GM13976 (cell line): ENCODE measurements at regions not wholly inside any gene's neighbourhood (a gene's known extent, or its start where the extent isn't known, plus 50 kb on each side); places are given as distances from the start of the nearest gene placed in this dataset.

Source experiments
- DNase-seq: peaks from one replicate; pipeline ENCODE4 v3.0.0; 2012; ENCODE audit warnings: low spot score
- in situ Hi-C: fragments of 300-500 bp; cut with MboI; formaldehyde crosslinking; loops from one replicate; pipeline ENCODE4 v1.12.0; 2022; ENCODE audit warnings: low sequenced_read_pairs, mixed read lengths, inconsistent platforms; ENCODE audit not compliant: unreplicated experiment
- TF ChIP-seq, protein P1 (sequence below): IDR thresholded peaks from 2 replicates; pipeline ENCODE4 v1.5.1; 2012; ENCODE audit warnings: borderline replicate concordance, mild to moderate bottlenecking; ENCODE audit not compliant: insufficient read depth; ENCODE audit errors: extremely low read depth, missing control alignments, control extremely low read depth

DNA sequence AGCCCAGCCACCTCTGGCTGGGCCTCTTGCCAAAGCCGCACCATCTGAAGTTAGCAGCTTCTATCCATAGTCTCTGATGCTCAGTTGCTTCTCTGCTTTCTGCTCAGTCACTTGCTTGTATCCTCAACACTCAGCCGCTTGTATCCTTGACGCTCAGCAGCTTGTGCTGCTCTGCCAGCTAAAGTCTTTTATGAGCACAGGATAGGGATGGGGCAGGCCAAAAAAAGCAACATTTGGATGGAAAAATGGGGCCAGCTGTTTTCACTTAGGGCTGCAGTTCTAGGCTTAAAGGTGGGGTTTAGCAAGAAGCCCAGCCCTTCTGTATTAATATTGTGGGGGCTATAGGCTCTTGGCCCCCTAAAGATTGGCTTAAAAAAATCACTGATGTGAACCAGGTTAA lies 739.4 kb downstream of the CDH8 start:
- TF ChIP-seq, protein P1, sequence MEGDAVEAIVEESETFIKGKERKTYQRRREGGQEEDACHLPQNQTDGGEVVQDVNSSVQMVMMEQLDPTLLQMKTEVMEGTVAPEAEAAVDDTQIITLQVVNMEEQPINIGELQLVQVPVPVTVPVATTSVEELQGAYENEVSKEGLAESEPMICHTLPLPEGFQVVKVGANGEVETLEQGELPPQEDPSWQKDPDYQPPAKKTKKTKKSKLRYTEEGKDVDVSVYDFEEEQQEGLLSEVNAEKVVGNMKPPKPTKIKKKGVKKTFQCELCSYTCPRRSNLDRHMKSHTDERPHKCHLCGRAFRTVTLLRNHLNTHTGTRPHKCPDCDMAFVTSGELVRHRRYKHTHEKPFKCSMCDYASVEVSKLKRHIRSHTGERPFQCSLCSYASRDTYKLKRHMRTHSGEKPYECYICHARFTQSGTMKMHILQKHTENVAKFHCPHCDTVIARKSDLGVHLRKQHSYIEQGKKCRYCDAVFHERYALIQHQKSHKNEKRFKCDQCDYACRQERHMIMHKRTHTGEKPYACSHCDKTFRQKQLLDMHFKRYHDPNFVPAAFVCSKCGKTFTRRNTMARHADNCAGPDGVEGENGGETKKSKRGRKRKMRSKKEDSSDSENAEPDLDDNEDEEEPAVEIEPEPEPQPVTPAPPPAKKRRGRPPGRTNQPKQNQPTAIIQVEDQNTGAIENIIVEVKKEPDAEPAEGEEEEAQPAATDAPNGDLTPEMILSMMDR: no peak
- in situ Hi-C loops: no loop called here
- no peak for DNase-seq

- DNase-seq: no peak
- in situ Hi-C loops: no loop called here
- TF ChIP-seq, protein P1: no peak
Measured at GRCh38 chr16:61296305-61296704, 739.9 kb downstream of the CDH8 start.

DNA sequence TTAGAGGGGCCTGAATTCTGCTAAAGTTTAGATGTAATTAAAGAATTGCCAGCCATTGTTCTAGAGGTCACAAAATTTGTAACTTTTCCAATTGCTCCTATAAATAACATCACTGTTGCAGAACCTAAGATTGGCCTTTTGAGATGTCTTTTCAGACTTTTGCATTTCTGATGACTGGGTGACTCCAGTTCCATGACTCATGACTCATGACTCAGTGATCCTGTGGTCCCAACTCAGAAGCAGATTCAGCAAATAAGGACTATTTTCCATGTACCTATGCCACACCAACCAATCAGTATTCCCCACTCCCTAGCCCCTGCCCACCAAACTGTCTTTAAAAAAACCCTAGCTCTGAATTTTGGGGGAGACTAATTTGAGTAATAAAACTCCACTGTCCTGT lies 740.9 kb downstream of the CDH8 start:
- DNase-seq: no peak

DNA sequence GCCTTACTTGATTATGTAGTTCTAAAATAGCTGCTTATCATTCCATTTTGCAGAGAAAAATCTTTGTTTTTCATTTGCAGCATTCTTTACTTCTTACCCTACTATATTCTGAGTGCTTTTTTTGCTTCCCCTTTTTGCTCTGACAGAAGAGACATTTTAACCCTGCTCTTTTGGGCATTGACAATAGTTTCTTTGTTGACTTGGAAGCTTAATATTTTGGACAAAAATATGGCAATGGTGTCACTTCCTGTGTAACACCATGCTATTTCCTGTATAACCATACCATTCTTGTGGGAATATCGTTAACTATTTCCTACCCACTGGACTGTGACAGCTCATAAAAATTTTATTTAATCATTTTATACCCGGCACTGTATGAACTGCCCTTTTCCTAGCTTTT lies 747.1 kb downstream of the CDH8 start:
- DNase-seq: no peak
- in situ Hi-C loops: no loop called here
- TF ChIP-seq, protein P1: no peak

More for the DNA sequence above, 740.9 kb downstream of the CDH8 start:
- TF ChIP-seq, protein P1: no peak
- in situ Hi-C loops: no loop called here

GRCh38 chr16:61277849-61278248 lies 758.4 kb downstream of the CDH8 start:
- in situ Hi-C loops: no loop called here
- TF ChIP-seq, protein P1: no peak

DNA sequence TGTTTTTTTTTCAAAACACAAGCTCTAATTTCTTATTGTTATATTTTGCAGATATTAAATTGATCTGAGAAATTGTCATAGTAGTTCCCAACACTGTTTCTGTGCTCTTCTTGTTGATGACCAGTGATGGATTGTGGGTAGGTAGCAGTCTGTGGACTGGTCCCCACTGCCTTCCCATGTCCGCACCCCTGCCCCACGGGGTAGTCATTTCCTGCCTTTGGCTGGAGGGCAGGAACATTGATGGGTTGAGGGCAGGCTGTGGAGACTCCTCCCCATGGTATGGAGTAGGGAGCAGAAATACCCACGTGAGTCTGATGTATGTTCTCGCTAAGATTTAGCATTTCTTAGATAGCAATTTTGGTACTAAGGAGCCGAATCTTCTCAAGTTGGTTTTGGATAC lies 762.0 kb downstream of the CDH8 start:
- DNase-seq: no peak
- in situ Hi-C loops: no loop called here
- TF ChIP-seq, protein P1: no peak

More at GRCh38 chr16:61277849-61278248, 758.4 kb downstream of the CDH8 start:
- DNase-seq: no peak

- in situ Hi-C loops: no loop called here
- no peak for DNase-seq
- TF ChIP-seq, protein P1: no peak
Measured at GRCh38 chr16:61270726-61271125, 765.5 kb downstream of the CDH8 start.
